HG03066 (cell line): ENCODE measurements at regions not wholly inside any gene's neighbourhood (a gene's known extent, or its start where the extent isn't known, plus 50 kb on each side); places are given as distances from the start of the nearest gene placed in this dataset.

ENCODE experiments used
- ATAC-seq: cut with Tn5 transposase; IDR thresholded peaks from one replicate; pipeline ENCODE4 v1.9.1; 2021; ENCODE audit warnings: low read depth; ENCODE audit not compliant: unreplicated experiment

DNA sequence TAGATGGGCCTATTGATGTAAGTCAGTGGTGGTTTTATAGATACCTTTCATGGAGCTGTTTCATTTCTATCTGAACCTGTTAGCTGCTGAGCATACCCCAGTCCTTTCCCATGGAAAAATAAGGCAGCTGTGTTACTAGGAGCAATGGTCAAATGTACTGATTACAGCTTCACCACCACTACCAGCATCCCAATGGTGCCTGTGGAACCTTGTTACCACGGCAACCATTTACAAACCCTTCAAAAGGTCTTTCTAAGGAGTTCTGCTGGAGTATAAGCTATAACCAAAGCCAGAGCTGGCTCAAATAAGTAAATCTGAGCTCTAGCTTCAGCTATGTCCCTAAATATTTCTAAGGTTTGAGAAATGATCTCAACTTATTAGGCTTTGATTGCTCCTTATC is 133.4 kb upstream of the ACP3 start:
- ATAC-seq = no peak

- no peak for ATAC-seq
Measured at GRCh38 chr3:132187746-132188145, 129.5 kb upstream of the ACP3 start.

- no peak for ATAC-seq
Measured at GRCh38 chr3:132189601-132190000, 127.6 kb upstream of the ACP3 start.

- ATAC-seq = no peak
Measured at GRCh38 chr3:132196113-132196512, 121.1 kb upstream of the ACP3 start.

- ATAC-seq = no peak
Measured at GRCh38 chr3:132198516-132198915, 118.7 kb upstream of the ACP3 start.

DNA sequence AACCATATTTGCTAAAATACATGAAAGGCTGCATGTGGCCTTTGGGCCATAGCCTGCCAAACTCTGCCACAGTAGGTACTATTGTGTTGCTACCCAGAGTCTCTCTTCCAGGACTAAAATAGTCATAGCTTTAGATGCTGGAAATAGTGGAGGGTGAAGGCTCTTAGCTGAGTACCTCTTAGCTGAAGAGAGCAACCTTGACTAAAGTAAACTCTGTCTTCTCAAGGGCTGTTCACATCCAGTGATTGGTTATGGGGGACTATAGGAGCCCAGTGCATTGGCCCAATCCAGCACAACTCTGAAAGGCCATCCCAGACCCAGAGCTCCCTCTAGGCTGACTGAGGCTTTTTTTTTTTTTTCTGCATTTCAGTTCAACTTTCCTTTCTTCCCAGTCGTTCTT is 117.8 kb upstream of the ACP3 start:
- no peak for ATAC-seq

DNA sequence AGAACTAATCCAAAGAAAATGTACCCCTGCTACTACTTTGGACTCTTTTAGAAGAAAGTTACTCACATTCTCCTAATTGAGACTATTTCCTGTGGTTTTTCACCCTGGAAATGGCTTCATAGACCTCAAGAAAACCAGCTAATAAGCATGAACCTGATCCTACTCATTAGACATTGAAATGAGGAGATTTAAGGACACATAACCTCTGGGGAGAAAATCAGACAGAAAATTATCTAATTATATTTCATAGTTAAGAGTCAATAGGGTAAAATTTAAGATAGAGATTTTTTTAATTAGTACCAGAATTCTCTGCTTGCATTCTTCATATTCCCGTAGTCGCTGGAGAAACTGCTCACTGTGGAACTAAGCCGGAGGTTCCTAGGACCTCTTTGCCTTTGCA is 114.6 kb upstream of the ACP3 start:
- no peak for ATAC-seq

DNA sequence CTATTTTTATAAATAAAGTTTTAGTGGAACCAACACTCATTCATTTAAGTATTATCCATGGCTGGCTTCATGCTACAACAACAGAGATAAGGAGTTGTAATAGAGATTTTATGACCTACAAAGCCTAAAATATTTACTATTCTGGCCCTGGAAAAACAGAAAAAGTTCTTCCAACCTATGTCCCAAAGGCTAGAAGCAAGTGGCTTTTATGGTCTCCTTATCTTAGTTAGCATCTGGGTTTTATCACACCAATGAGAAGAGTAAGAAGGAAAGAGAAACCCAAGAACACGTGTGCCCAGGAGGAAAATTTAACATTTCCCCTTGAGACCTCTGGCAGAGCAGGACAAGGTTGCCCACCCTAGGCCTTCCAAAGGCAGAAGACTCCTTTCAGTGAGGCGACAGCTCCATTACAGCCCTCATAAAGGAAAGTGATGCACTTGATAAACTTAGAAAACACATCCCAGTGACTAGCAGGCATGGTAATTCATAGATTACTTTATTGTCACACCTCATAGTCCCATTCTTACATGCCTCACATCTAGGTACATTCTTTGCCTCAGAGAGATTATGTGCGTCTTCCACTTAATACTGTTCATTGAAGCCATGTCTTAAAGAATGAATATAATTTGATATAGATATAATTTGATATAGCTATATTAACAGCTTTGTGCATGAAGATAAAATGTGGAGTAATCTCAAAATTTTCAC is 113.2 kb upstream of the ACP3 start:
- ATAC-seq = no peak

GRCh38 chr3:132205609-132206008 is 111.6 kb upstream of the ACP3 start:
- ATAC-seq = no peak

DNA sequence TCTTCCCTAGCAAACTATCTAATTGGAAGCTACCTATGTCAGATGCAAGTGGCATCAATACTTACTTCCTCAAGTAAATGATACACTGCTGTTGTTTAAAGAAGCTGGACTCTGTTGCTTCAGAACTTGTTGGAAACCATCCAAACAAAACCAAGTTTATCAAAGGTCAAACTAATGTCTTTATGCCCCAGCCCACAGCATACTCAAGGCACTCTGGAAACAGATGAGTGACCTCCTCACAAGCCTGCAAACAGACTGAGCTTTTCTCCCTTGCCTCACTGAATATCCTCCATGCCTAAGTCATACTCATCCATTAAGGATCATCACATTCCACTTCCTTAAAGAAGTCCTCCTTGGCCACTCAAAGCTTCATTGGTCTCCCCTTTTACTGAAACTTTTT is 107.4 kb upstream of the ACP3 start:
- ATAC-seq = no peak

GRCh38 chr3:132210476-132211346 is 106.5 kb upstream of the ACP3 start:
- no peak for ATAC-seq

DNA sequence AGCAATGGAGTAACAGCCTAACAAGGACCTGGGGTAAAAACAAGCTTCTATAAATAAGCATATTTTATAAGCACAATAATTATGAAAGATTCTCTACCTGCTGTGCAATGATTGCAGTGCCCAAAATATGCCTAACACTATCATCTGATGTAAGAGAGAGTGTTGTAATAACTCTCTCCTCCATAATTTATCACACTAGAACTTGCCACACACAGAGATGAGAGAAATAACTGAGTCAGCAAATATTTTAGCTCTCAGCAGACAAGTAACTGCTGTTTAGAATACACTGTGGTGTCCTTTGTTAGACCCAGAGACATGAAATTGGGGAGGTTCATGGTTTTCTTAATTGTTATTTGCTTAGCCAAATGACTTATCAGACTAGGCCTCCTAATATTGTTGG is 105.3 kb upstream of the ACP3 start:
- no peak for ATAC-seq

DNA sequence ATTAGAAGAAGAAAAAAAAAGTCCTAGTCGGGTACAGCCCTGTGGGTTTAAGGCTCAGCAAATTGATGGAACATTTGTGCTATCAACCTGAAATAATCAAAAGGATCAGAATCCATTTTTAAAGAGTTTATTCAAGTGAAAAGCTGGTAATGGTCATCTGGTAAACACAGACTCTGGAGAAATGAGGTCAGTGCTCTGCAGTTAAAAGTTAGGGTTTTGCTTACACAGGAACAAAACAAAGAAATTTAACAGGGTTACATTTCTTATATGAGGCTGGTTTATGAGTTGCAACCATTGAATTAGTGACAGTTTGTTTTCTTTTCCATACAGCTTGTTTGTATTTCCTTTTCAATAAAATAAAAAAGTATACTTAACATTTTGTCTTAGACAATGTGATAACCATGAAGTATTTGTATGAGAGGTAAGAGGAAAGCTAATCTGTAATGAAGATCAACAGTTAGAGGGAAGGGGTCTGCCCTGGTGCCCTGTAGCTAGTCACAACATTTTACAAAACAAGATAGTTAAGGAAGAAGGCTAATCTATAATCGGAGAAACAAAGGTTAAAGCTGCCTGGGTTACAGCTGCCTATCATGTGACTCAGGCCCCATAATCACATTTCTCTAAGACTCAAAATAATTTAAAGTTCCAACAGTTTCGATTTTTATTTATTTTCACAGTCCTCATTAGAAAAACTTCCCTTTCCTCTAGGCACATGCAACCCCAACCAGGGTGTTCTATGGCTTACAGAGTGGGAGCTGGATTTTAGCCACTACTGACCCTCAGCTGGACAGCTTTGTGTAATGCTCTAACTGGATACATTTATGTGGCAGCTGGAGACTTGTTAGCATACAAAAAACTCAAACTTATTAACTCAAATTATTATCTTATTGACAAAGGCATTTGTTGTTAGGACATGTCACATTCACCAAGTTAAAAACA is 98.1 kb upstream of the ACP3 start:
- no peak for ATAC-seq

- no peak for ATAC-seq
Measured at GRCh38 chr3:132220986-132221385, 96.2 kb upstream of the ACP3 start.

- no peak for ATAC-seq
Measured at GRCh38 chr3:132222868-132223538, 94.2 kb upstream of the ACP3 start.

- no peak for ATAC-seq
Measured at GRCh38 chr3:132225664-132226063, 91.5 kb upstream of the ACP3 start.

GRCh38 chr3:132228923-132229322 is 88.3 kb upstream of the ACP3 start:
- no peak for ATAC-seq

GRCh38 chr3:132229641-132230040 is 87.6 kb upstream of the ACP3 start:
- no peak for ATAC-seq

GRCh38 chr3:132230156-132231000 is 86.8 kb upstream of the ACP3 start:
- no peak for ATAC-seq

GRCh38 chr3:132231633-132232032 is 85.6 kb upstream of the ACP3 start:
- no peak for ATAC-seq
